Fibroblast of skin of right quadriceps (primary cell): ENCODE measurements at regions not wholly inside any gene's neighbourhood (a gene's known extent, or its start where the extent isn't known, plus 50 kb on each side); places are given as distances from the start of the nearest gene placed in this dataset.
"Not testable (repeated sequence)": the region's sequence is repeated elsewhere in the genome, so short reads cannot be mapped to it uniquely, and the experiment has no call there.

Source experiments
- DNase-seq: peaks from one replicate; pipeline ENCODE4 v3.0.0-alpha.2; 2013

GRCh38 chr4:10879411-10880110 is 195.0 kb upstream of the CLNK start:
- peak; percentile 36 for DNase-seq

DNA sequence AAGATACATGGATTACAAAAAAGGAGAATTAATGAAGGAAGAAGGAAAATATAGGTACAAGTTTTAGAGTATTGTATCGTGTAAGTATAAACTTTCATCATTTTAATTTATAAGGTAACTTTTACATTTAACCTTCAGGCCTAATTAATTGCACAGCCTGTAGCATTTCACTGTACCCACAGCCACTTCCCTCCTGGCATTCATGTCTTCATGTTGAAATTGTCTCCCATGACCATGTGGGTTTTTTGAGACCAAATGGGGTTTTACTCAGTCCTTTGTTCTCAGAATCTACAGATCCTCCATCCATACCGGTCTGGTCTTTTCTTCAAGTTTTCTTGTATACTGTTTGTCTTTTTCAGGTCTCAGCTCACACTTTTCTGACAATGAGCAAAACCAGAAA is 194.3 kb upstream of the CLNK start:
- DNase-seq = no peak

DNA sequence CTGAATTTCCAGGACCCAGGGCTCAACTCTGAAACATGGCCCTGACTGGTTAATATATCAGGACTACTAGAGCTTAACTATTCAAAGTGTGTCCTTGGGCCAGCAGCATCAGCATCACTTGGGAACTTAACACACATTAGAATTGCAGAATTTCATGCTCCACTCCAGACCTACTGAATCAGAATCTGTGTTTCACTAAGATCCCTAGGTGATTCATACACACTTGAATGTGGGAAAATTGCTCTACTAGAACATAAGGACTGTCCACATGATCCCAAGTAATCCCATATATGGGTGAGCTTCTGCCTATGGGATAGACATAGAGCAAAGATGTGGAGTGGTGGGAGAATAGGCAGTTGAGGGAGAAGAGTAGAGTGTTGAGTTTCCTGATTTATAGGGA is 192.5 kb upstream of the CLNK start:
- DNase-seq = peak; percentile 46

DNA sequence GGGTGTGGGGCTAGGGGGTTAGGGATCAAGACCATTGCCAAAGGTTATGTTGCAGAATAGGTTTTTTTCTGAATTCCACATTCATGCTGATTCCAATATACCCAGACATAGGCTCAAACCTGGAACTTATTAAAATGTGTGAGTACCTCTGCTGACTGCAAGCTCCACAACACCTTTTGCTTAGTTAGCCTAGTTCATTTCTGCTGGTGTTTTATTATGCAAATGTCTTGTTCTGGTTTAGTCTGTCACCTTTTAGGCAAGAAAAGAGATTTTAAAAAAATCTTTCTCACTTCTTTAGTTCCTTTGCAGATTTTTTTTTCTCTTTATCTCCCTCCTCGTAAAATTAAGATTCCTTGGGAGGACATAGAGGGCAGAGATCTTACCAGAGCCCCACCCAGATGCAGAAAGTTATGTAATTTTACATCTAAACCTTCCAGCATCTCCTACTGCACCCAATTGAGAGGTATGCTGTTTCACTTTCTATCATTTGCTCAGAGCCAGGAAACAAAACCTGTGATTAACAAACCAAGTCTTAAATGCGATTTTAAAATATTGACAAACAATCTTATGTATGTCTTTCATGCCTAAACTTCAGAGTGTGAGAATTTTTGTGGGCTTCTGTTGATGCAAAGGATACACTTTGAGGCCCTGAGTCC is 190.7 kb upstream of the CLNK start:
- no peak for DNase-seq

DNA sequence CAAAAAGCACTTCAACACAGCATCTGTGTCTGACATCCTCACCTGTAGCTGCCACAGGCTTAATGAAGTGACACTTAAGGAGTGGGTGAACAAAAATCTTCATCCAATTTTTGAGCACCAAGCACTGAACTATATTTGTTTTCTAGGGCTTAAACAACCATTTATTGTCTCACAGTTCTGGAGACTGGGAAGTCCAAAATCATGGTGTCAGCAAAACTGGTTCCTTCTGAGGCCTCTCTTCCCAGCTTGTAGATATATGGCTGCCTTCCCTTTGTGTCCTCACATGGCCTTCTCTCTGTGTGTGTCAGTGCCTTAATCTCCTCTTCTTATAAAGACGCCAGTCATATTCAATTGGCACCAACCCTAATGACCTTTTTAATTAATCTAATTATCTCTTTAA is 189.2 kb upstream of the CLNK start:
- no peak for DNase-seq

DNA sequence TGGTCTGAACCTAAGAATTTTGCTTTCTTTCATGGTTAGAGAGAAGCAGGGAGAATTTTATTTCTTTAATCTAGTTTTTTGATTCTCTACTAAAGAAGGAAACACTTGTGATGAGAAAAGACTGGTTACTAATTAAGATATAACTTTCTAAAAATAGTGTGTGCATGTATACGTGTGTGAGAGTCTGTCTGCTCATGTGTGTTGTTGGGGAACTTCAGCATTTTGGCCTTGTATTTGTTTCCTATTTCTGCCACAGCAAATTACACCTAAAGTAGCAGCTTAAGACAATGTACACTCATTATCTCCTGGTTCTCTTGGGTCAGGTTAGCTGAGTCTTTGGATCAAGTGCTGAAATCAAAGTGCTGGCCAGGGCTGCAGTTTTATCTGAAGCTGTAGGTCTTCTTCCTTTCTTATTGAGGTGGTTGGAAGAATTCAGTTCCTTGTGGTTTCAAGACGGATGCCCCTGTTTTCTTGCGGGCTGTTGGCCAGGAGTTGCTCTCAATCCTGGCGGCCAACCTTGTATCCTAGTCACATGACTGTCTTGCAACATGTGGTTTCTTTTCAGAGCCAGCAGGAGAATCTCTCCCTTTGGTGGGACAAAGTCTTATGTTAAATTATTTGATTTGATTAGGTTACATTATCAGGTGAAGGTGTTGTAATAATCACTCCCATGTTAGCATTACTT is 188.4 kb upstream of the CLNK start:
- DNase-seq = no peak

DNA sequence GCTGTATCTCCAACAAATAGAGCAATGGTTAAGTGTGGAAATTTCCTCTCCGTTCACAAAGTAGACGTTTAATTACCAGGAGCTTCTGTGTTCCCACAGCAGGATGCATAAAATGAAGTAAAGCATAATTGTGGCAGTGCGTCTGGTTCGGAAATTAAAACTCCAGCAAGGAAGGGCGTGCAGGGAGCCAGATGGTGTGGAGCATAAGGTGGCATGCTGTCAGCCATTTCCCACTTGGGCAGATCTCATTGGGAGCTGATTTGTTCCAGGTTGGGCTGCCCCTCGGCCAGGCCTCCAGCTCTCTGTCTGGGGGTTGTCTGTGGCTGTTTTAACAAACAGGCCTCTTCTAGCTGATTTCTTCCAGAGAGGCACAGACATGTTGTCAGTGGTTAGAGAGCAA is 182.1 kb upstream of the CLNK start:
- no peak for DNase-seq

DNA sequence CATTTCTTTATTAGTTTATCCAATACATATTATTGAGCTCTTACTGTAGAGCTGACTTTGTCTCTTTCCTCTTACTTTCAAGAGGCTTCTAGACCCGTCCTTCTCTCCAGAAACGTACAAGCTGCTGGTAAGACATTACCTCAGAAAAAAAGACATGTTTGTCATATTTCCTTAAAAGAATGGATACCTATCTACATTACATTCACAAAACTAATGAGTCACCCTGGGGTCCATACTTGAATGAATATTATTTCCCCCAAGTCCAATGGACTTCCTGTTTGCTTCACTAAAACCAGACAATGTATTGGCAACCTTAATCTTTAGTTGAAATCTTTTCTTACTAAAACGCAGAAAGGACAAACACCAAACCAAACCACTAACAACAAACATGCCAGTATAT is 176.5 kb upstream of the CLNK start:
- DNase-seq = no peak

DNA sequence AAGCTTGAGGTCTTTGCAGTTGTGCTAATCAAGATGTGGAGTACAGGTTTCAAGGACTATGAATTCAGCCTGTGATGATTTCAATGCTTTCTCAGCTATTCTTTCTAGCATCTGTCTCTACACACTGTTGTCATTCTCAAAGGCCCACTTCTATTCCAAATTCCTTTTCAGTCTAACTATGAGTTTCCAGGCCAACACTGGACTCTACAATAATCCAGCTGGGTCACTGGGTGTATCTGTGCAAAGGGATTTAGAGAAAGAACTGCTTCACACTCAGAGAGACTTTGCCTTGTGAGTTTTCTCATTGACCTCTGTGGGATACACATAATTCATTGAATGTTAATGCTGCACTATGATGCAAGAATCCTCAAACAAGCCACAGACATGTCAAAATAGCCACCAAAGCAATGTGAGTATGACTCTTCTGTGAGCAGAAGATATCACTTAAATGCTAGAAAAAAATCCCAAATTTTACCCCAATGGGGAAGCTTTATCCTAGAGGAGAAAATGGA is 171.8 kb upstream of the CLNK start:
- DNase-seq = no peak

DNA sequence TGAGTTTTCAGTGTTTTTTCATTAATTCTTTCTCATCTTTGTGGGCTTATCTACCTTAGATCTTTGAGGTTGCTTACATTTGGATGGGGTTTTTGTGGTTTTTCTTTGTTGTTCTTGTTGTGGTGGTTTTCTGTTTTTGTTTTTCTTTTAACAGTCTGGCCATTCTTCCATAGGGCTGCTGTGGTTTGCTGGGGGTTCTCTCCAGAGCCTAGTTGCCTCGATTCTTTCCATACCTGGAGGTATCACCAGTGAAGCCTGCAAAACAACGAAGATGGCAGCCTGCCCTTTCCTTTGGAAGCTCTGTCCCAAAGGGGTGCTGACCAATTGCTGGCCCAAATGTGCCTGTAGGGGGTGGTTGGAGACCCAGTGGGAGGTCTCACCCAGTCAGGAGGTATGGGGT is 168.6 kb upstream of the CLNK start:
- DNase-seq = no peak

DNA sequence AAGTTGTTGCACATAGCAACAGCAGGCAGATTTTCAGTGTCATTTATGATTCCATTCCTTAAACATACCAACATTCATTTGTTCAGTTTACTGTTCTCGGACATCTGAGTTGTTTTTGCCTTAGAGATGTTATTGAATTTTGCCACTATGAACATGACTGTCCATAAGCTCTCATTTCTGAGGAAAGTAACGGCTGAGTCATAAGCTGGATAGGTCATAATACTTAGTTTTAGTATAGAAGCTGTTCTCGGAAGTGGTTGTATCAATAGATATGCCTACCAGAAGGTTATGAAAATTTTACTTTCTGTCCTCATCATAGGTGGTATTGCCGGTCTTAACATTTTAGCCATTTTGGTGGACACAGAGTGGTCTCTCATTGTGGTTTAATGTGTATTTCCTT is 157.1 kb upstream of the CLNK start:
- no peak for DNase-seq

GRCh38 chr4:10837151-10837550 is 152.6 kb upstream of the CLNK start:
- no peak for DNase-seq

GRCh38 chr4:10832806-10833628 is 148.4 kb upstream of the CLNK start:
- no peak for DNase-seq

- DNase-seq = no peak
Observed at GRCh38 chr4:10831727-10832408, 147.3 kb upstream of the CLNK start.

DNA sequence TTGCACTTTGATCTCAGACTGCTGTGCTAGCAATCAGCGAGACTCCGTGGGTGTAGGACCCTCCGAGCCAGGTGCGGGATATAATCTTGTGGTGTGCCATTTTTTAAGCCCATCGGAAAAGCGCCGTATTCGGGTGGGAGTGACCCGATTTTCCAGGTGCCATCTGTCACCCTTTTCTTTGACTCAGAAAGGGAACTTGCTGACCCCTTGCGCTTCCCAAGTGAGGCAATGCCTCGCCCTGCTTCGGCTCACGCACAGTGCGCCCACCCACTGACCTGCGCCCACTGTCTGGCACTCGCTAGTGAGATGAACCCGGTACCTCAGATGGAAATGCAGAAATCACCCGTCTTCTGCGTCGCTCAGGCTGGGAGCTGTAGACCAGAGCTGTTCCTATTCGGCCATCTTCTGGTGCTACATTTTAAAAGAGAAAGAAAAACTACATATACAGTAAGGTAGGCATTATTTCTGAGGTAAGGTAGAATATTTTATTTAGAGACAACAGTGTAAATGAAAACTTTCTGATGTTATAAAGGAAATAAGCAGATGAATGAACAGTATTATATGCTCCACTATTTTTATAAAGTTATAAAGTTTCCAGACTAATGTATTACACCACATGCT is 144.5 kb upstream of the CLNK start:
- not testable (repeated sequence) for DNase-seq

- no peak for DNase-seq
Observed at GRCh38 chr4:10821826-10822225, 137.3 kb upstream of the CLNK start.

DNA sequence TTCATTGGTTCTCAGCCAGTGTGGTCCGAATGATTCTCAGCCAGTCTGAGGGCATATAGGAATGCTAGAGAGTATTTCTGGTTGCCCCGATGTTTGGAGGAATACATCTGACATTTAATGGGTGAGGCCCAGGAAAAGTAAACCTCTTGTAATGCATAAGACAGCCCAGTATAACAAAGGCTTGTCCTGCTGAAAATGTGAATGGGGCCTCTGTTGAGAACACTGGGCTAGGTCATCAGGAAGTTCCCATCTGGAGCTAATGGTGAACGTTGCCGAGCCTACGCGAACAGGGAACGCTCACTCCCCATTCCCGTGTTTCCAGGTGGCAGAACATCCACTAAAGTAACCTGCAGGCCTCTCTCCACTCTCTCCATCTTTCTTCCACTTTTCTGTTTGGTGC is 132.0 kb upstream of the CLNK start:
- no peak for DNase-seq

DNA sequence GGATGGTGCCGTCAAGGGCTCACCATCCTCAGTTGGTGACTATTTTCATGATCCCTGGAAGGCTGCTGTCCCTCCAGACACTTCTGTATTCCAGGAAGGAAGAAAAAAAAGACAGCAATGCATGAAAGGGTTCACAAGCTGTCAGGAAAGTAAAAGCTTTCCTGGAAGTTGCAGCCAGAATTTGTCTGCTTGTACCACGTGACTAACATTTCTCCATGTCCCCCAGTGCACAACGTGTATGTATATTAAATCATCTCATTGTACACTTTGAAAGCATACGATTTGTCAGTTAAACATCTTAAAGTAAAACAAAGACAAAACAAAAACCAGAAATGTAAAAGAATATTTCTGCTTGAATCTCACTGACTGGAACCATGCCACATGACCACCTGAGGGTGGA is 127.4 kb upstream of the CLNK start:
- DNase-seq = no peak

- DNase-seq = no peak
Observed at GRCh38 chr4:10810411-10810810, 125.8 kb upstream of the CLNK start.

DNA sequence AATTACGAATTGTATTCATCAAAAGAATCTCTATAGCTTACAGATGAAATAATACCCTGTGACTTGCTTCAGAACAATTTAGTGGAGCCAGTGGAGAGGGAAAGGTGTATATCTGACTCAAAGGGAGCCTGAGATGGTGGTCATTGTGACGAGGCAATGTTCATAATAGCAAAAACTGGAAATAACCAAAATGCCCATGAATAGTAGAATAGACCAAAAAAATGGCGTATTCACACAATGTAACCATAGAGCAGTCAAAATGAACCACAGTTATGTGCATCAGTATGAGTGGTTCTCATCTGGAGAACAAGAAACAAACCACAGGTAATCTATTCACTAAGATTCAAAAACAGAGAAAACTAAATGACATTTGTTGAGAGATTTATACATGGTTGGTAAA is 125.3 kb upstream of the CLNK start:
- no peak for DNase-seq

- peak; percentile 67 for DNase-seq
Observed at GRCh38 chr4:10808591-10808990, 124.0 kb upstream of the CLNK start.

- DNase-seq = no peak
Observed at GRCh38 chr4:10806953-10807645, 122.5 kb upstream of the CLNK start.
